ENCODE measurements at regions not wholly inside any gene's neighbourhood (a gene's known extent, or its start where the extent isn't known, plus 50 kb on each side); places are given as distances from the start of the nearest gene placed in this dataset.

GRCh38 chr19:13604902-13605586, 98.8 kb upstream of the CACNA1A start:
- Mint-ChIP-seq H3K36me3 (ENCODE audit: low read depth) (no peaks in the 10 kb centered on the region), H3K27ac (no peak overlapping the region), H3K4me1 (no peaks in the 10 kb centered on the region), H3K4me3 (no peak overlapping the region), H3K9me3 (no peaks in the 10 kb centered on the region), H3K27me3 (ENCODE audit: low read depth, poor library complexity) (peaks cover 48% of the 10 kb centered on the region)
- no peak for DNase-seq
- no peak for TF ChIP-seq CTCF (IDR thresholded peaks at IDR 0.05)

GRCh38 chr19:13600802-13601201, 94.5 kb upstream of the CACNA1A start:
- peaks cover 62% of the 10 kb centered on the region for H3K27me3 Mint-ChIP-seq (ENCODE audit: low read depth, poor library complexity)
- TF ChIP-seq CTCF (IDR thresholded peaks at IDR 0.05) = no peak
- no peak for DNase-seq
- H3K4me1 Mint-ChIP-seq = no peaks in the 10 kb centered on the region
- H3K36me3 Mint-ChIP-seq (ENCODE audit: low read depth) = no peaks in the 10 kb centered on the region
- H3K27ac Mint-ChIP-seq = no peak overlapping the region
- H3K9me3 Mint-ChIP-seq = no peaks in the 10 kb centered on the region
- no peak overlapping the region for H3K4me3 Mint-ChIP-seq

GRCh38 chr19:13600091-13600490, 93.8 kb upstream of the CACNA1A start:
- H3K9me3 Mint-ChIP-seq = no peaks in the 10 kb centered on the region
- no peak for DNase-seq
- peaks cover 63% of the 10 kb centered on the region for H3K27me3 Mint-ChIP-seq (ENCODE audit: low read depth, poor library complexity)
- no peak for TF ChIP-seq CTCF (IDR thresholded peaks at IDR 0.05)
- H3K4me1 Mint-ChIP-seq = no peaks in the 10 kb centered on the region
- H3K4me3 Mint-ChIP-seq = no peak overlapping the region
- no peaks in the 10 kb centered on the region for H3K36me3 Mint-ChIP-seq (ENCODE audit: low read depth)
- no peak overlapping the region for H3K27ac Mint-ChIP-seq

- Mint-ChIP-seq H3K27ac (no peak overlapping the region), H3K9me3 (no peaks in the 10 kb centered on the region), H3K4me3 (no peak overlapping the region), H3K4me1 (no peaks in the 10 kb centered on the region), H3K27me3 (ENCODE audit: low read depth, poor library complexity) (peaks cover 60% of the 10 kb centered on the region), H3K36me3 (ENCODE audit: low read depth) (no peaks in the 10 kb centered on the region)
- no peak for DNase-seq
- no peak for TF ChIP-seq CTCF (IDR thresholded peaks at IDR 0.05)
Observed at GRCh38 chr19:13599681-13600080, 93.4 kb upstream of the CACNA1A start.

- Mint-ChIP-seq H3K27ac (no peak overlapping the region), H3K4me1 (no peaks in the 10 kb centered on the region), H3K9me3 (no peaks in the 10 kb centered on the region), H3K27me3 (ENCODE audit: low read depth, poor library complexity) (peaks cover 53% of the 10 kb centered on the region), H3K36me3 (ENCODE audit: low read depth) (no peaks in the 10 kb centered on the region), H3K4me3 (no peak overlapping the region)
- no peak for DNase-seq
- TF ChIP-seq CTCF (IDR thresholded peaks at IDR 0.05) = no peak
Observed at GRCh38 chr19:13598098-13598497, 91.8 kb upstream of the CACNA1A start.

- Mint-ChIP-seq H3K4me1 (no peaks in the 10 kb centered on the region), H3K27ac (no peak overlapping the region), H3K36me3 (ENCODE audit: low read depth) (no peaks in the 10 kb centered on the region), H3K4me3 (no peak overlapping the region), H3K27me3 (ENCODE audit: low read depth, poor library complexity) (peaks cover 52% of the 10 kb centered on the region), H3K9me3 (no peaks in the 10 kb centered on the region)
- peak; percentile 53 for DNase-seq
- peak; percentile 63 for TF ChIP-seq CTCF (IDR thresholded peaks at IDR 0.05)
Observed at GRCh38 chr19:13597640-13598039, 91.4 kb upstream of the CACNA1A start.

Data from nephron progenitor cell (in vitro differentiated cells).